ENCODE measurements at regions not wholly inside any gene's neighbourhood (a gene's known extent, or its start where the extent isn't known, plus 50 kb on each side); places are given as distances from the start of the nearest gene placed in this dataset.

DNA sequence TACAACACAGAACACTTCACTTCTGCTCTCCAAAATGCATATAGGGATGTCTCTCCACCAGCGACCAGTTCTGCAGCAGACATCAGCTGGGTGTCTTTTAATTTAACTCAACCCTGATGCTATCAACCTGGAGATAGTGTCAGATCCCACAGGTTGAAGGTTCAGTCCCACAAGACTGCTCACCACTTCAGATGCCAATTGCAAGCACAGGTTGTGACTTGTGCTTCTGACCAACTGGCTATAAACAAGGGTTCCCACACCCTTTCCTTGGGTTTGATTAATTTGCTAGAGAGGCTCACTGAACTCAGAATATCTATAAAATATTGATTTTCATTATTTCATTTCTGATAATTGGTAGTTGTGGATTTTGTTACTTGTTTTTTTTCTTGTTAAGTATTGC, 177.4 kb upstream of the HS3ST1 start:
- no peak for DNase-seq (ENCODE audit: extremely low read depth in 1 of 4, low spot score in 3 of 4)
- Histone ChIP-seq H3K4me2 (ENCODE audit: insufficient read depth, low read length) (no peak overlapping the region), H3K9ac (ENCODE audit: insufficient read depth in 1 of 2, low read depth in 2 of 2, low read length in 2 of 2) (no peak overlapping the region), H3K27ac (ENCODE audit: extremely low read depth, low read depth, low read length) (no peak overlapping the region), H3K4me1 (replicated peaks in 1 of 2; ENCODE audit: control insufficient read depth in 2 of 2, insufficient read depth in 2 of 2, low read length in 2 of 2) (no peaks in the 10 kb centered on the region), H3K79me2 (ENCODE audit: control insufficient read depth, insufficient read depth, low read length) (no peaks in the 10 kb centered on the region), H3K36me3 (ENCODE audit: control insufficient read depth, insufficient read depth, low read length) (no peaks in the 10 kb centered on the region), H3K4me3 (no peak overlapping the region), H3K9me1 (ENCODE audit: control insufficient read depth, insufficient read depth, low read length) (no peaks in the 10 kb centered on the region), H3K9me3 (replicated peaks; ENCODE audit: control insufficient read depth, insufficient read depth, low read depth, low read length) (no peaks in the 10 kb centered on the region), H4K20me1 (replicated peaks; ENCODE audit: control insufficient read depth, insufficient read depth, low read length) (no peaks in the 10 kb centered on the region), H3K27me3 (ENCODE audit: control insufficient read depth in 2 of 2, insufficient read depth in 2 of 2, low read length in 2 of 2) (no peaks in the 10 kb centered on the region), H2AFZ (ENCODE audit: low read depth, low read length) (no peak overlapping the region)
- CTCF ChIA-PET (ENCODE audit: low intra/inter-chr PET ratio) = no interaction called here
- no TSS peak for BruUV-seq (replicated peaks)
- 0% methylated on average over 1 of the region's 1 CpG for WGBS (ENCODE audit: insufficient coverage, low coverage, missing lambda C conversion rate)
- ATAC-seq = no peak
- POLR2A ChIA-PET = no interaction called here
- intact Hi-C loops (cut with micrococcal nuclease) = no loop called here
- TF ChIP-seq, protein P1, sequence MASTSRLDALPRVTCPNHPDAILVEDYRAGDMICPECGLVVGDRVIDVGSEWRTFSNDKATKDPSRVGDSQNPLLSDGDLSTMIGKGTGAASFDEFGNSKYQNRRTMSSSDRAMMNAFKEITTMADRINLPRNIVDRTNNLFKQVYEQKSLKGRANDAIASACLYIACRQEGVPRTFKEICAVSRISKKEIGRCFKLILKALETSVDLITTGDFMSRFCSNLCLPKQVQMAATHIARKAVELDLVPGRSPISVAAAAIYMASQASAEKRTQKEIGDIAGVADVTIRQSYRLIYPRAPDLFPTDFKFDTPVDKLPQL (IDR thresholded peaks at IDR 0.05; ENCODE audit: extremely low read depth, insufficient read length) = no peak
- TF ChIP-seq COPS2 (conservative IDR thresholded peaks at IDR 0.05) = no peak
- TF ChIP-seq RBBP5 (IDR thresholded peaks at IDR 0.05; ENCODE audit: borderline replicate concordance, insufficient read depth, low read length, poor library complexity, severe bottlenecking) = no peak
- TF ChIP-seq CEBPB (tag; IDR thresholded peaks at IDR 0.05) = no peak
- TF ChIP-seq POLR2G (IDR thresholded peaks at IDR 0.05; ENCODE audit: low read depth, low read length) = no peak
- no peak for TF ChIP-seq E2F3 (CRISPR knock-in tag; IDR thresholded peaks at IDR 0.05)
- no peak for TF ChIP-seq TAF15 (IDR thresholded peaks at IDR 0.05; ENCODE audit: low read depth, low read length)
- TF ChIP-seq MAFK (IDR thresholded peaks at IDR 0.05; ENCODE audit: low read length) = no peak
- no peak for TF ChIP-seq NONO (IDR thresholded peaks at IDR 0.05; ENCODE audit: low read depth in 2 of 2, low read length in 1 of 2)
- no peak for TF ChIP-seq PATZ1 (CRISPR knock-in tag; IDR thresholded peaks at IDR 0.05; ENCODE audit: borderline replicate concordance)
- TF ChIP-seq, protein P2, sequence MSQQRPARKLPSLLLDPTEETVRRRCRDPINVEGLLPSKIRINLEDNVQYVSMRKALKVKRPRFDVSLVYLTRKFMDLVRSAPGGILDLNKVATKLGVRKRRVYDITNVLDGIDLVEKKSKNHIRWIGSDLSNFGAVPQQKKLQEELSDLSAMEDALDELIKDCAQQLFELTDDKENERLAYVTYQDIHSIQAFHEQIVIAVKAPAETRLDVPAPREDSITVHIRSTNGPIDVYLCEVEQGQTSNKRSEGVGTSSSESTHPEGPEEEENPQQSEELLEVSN (IDR thresholded peaks at IDR 0.05; ENCODE audit: borderline replicate concordance in 1 of 2, extremely low read depth in 1 of 2, insufficient read depth in 1 of 2, insufficient read length in 1 of 2, low read depth in 1 of 2, low read length in 1 of 2, poor library complexity in 1 of 2, severe bottlenecking in 1 of 2) = no peak
- TF ChIP-seq, protein P3, sequence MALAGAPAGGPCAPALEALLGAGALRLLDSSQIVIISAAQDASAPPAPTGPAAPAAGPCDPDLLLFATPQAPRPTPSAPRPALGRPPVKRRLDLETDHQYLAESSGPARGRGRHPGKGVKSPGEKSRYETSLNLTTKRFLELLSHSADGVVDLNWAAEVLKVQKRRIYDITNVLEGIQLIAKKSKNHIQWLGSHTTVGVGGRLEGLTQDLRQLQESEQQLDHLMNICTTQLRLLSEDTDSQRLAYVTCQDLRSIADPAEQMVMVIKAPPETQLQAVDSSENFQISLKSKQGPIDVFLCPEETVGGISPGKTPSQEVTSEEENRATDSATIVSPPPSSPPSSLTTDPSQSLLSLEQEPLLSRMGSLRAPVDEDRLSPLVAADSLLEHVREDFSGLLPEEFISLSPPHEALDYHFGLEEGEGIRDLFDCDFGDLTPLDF (CRISPR knock-in tag; IDR thresholded peaks at IDR 0.05) = no peak
- no peak for TF ChIP-seq ZNF324 (CRISPR knock-in tag; IDR thresholded peaks at IDR 0.05)
- TF ChIP-seq, protein P4, sequence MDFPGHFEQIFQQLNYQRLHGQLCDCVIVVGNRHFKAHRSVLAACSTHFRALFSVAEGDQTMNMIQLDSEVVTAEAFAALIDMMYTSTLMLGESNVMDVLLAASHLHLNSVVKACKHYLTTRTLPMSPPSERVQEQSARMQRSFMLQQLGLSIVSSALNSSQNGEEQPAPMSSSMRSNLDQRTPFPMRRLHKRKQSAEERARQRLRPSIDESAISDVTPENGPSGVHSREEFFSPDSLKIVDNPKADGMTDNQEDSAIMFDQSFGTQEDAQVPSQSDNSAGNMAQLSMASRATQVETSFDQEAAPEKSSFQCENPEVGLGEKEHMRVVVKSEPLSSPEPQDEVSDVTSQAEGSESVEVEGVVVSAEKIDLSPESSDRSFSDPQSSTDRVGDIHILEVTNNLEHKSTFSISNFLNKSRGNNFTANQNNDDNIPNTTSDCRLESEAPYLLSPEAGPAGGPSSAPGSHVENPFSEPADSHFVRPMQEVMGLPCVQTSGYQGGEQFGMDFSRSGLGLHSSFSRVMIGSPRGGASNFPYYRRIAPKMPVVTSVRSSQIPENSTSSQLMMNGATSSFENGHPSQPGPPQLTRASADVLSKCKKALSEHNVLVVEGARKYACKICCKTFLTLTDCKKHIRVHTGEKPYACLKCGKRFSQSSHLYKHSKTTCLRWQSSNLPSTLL (IDR thresholded peaks at IDR 0.05) = no peak
- no peak for FAIRE-seq
- in situ Hi-C loops (cut with MboI) = no loop called here

Data from K562 (cell line).